ENCODE measurements at regions not wholly inside any gene's neighbourhood (a gene's known extent, or its start where the extent isn't known, plus 50 kb on each side); places are given as distances from the start of the nearest gene placed in this dataset.

DNA sequence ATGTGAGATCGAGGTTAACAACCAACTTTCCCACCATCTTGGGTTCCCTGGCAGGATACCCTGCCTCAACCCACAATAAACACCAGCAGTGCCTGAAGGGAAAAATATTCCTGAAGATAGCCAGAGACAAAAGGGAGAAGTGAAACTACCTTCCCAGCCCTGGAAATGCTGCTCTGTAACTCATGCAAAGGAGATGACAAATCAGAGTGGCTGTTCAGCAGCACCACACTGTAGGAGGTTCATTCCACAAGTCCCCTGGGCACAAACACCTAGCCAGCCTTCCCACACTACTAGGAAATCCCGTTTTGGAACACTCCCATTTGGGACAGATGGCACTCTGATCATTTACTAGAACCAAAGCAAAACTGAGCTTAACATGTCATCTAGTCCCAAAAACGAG lies 190.7 kb upstream of the RBBP8 start:
- ATAC-seq (no peak), DNase-seq (ENCODE audit: low read depth, low spot score) (no peak), FAIRE-seq (no peak)
- Histone ChIP-seq H3K9ac (ENCODE audit: control insufficient read depth, insufficient read depth, low read length) (no peak overlapping the region), H3K4me2 (ENCODE audit: control insufficient read depth, insufficient read depth) (no peak overlapping the region), H3K9me3 (replicated peaks; ENCODE audit: control insufficient read depth, insufficient read depth, low read length) (no peaks in the 10 kb centered on the region), H3K4me1 (ENCODE audit: control insufficient read depth, insufficient read depth, low read length) (no peaks in the 10 kb centered on the region), H3K36me3 (ENCODE audit: control insufficient read depth in 2 of 2, insufficient read depth in 2 of 2, low read length in 1 of 2) (no peaks in the 10 kb centered on the region), H2AFZ (ENCODE audit: control insufficient read depth, low read depth, low read length) (no peak overlapping the region), H3K79me2 (ENCODE audit: control insufficient read depth, insufficient read depth, low read length) (no peaks in the 10 kb centered on the region), H4K20me1 (ENCODE audit: control insufficient read depth, insufficient read depth) (no peaks in the 10 kb centered on the region), H3K27ac (ENCODE audit: control insufficient read depth, insufficient read depth) (no peak overlapping the region), H3K4me3 (no peak overlapping the region), H3K27me3 (replicated peaks in 1 of 2; ENCODE audit: control insufficient read depth in 2 of 2, insufficient read depth in 2 of 2, low read length in 1 of 2) (no peaks in the 10 kb centered on the region; a peak in 1 of 4 replicates)
- RAD21 ChIA-PET (ENCODE audit: unreplicated experiment) = no interaction called here
- TF ChIP-seq CHD2 (IDR thresholded peaks at IDR 0.05; ENCODE audit: borderline replicate concordance, low read depth, low read length) = no peak
- TF ChIP-seq, protein P1, sequence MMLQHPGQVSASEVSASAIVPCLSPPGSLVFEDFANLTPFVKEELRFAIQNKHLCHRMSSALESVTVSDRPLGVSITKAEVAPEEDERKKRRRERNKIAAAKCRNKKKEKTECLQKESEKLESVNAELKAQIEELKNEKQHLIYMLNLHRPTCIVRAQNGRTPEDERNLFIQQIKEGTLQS (IDR thresholded peaks at IDR 0.05; ENCODE audit: borderline replicate concordance, extremely low read depth, low read depth, low read length) = no peak
- TF ChIP-seq NRF1 (conservative IDR thresholded peaks at IDR 0.05; ENCODE audit: low read depth, low read length) = no peak
- no peak for TF ChIP-seq FOS (IDR thresholded peaks at IDR 0.05; ENCODE audit: borderline replicate concordance, extremely low read depth, insufficient read length)
- no peak for TF ChIP-seq SMAD1 (IDR thresholded peaks at IDR 0.05; ENCODE audit: low read depth, partially characterized antibody)
- no peak for TF ChIP-seq BCL11A (IDR thresholded peaks at IDR 0.05; ENCODE audit: low read depth, low read length)
- no peak for TF ChIP-seq STAT3 (IDR thresholded peaks at IDR 0.05; ENCODE audit: low read depth, low read length)
- no peak for TF ChIP-seq ASH2L (IDR thresholded peaks at IDR 0.05; ENCODE audit: borderline replicate concordance, low read depth)
- no peak for TF ChIP-seq MTA2 (IDR thresholded peaks at IDR 0.05; ENCODE audit: low read depth)
- no peak for TF ChIP-seq ZNF24 (IDR thresholded peaks at IDR 0.05)
- BruUV-seq (replicated peaks) = no TSS peak
- intact Hi-C loops (cut with micrococcal nuclease; ENCODE audit: unreplicated experiment) = no loop called here
- CTCF ChIA-PET = interaction anchor here (1.0 to 1.1 kb wide), 2 partner anchors 11 kb away, joined by 3 read pairs; no protein-coding TSS in a partner anchor
- SMC1A ChIA-PET (ENCODE audit: uncharacterized antibody, unreplicated experiment) = interaction anchor here (0.8 to 1.2 kb wide), 3 partner anchors 10 to 235 kb away, joined by 3 to 6 read pairs (median 5); no protein-coding TSS in a partner anchor
- POLR2A ChIA-PET = no interaction called here
- in situ Hi-C loops (cut with MboI) = no loop called here
- WGBS (ENCODE audit: insufficient coverage, insufficient replicate concordance, low lambda C conversion rate, missing lambda C conversion rate) = 5% methylated on average over 3 of the region's 3 CpGs

All from GM12878 (cell line).